HepG2 (cell line): ENCODE measurements at regions not wholly inside any gene's neighbourhood (a gene's known extent, or its start where the extent isn't known, plus 50 kb on each side); places are given as distances from the start of the nearest gene placed in this dataset.
A peak's percentile ranks its signal among the peaks of the same experiment; 100 is the strongest.

ENCODE experiments used
- ATAC-seq: fragments of 200-7000 bp; cut with Tn5 transposase; 3 replicates; pipeline ENCODE4 v1.9.1; 2020; ENCODE audit warnings: mild to moderate bottlenecking, moderate library complexity
- BruUV-seq: library from RNA; stranded (reverse); fragments of 400-500 nt; replicated peaks from 2 replicates; lab custom pipeline; 2021; lab: Mats Ljungman, UMichigan
- CTCF ChIA-PET: fragments of 300-600 bp; formaldehyde crosslinking; extraction: SDS; loops from one replicate; lab custom pipeline; 2021; ENCODE audit warnings: low total read pairs, inconsistent platforms, low intra/inter-chr PET ratio; lab: Yijun Ruan, JAX
- POLR2A ChIA-PET: fragments of 350-600 bp; sonication (Branson Sonifier 250); formaldehyde crosslinking; loops from one replicate; lab custom pipeline; 2020; ENCODE audit warnings: antibody characterized with exemption, inconsistent platforms; lab: Yijun Ruan, JAX
- DNase-seq: peaks from one replicate; pipeline ENCODE4 v3.0.0-alpha.2; 2015; ENCODE audit warnings: low spot score
- FAIRE-seq: peaks from 3 replicates; lab custom pipeline; 2011; peaks lifted over from hg19 to GRCh38; lab: Jason Lieb, UNC
- H2AFZ ChIP-seq: one replicate; pipeline ENCODE4 v1.6.1; 2011; ENCODE audit warnings: low read length, inconsistent platforms
- H3K27ac ChIP-seq: fragments of 300-600 bp; 3 replicates; pipeline ENCODE4 v1.8.0; 2011; ENCODE audit warnings: mixed run types, mild to moderate bottlenecking, mixed read lengths, low read length, inconsistent platforms; ENCODE audit not compliant: insufficient read depth; ENCODE audit errors: extremely low read length
- H3K27me3 ChIP-seq, 2 experiments: fragments of 200-600 bp in 1 of 2; 2 replicates in 1 of 2; 3 replicates in 1 of 2; pipeline versions ENCODE4 v1.6.0 to v1.8.0; 2011; ENCODE audit warnings: low read length in 2 of 2, mild to moderate bottlenecking in 2 of 2, moderate library complexity in 2 of 2, inconsistent platforms in 1 of 2; ENCODE audit not compliant: insufficient read depth in 2 of 2, control insufficient read depth in 1 of 2
- H3K36me3 ChIP-seq, 2 experiments: fragments of 200-600 bp in 1 of 2; replicated peaks in 1 of 2; 2 replicates in 1 of 2; 3 replicates in 1 of 2; pipeline versions ENCODE4 v1.5.1 to v1.8.0; 2011; ENCODE audit warnings: low read length in 2 of 2, inconsistent platforms in 1 of 2; ENCODE audit not compliant: insufficient read depth in 2 of 2, control insufficient read depth in 1 of 2
- H3K4me1 ChIP-seq: 2 replicates; pipeline ENCODE4 v1.5.1; 2012; ENCODE audit warnings: low read length, inconsistent platforms; ENCODE audit not compliant: insufficient read depth
- H3K4me2 ChIP-seq: 2 replicates; pipeline ENCODE4 v1.6.0; 2011; ENCODE audit warnings: low read depth, low read length, inconsistent platforms
- H3K4me3 ChIP-seq, 3 experiments: fragments of 200-600 bp in 1 of 3; sonication (generic), shearing (Covaris generic) in 1 of 3; replicated peaks in 1 of 3; 2 replicates each; pipeline ENCODE4 v1.5.1; 2011 to 2016; ENCODE audit warnings: low read length in 3 of 3, inconsistent platforms in 2 of 3, low read depth in 2 of 3, mild to moderate bottlenecking in 2 of 3, control low read depth in 1 of 3, mixed read lengths in 1 of 3; ENCODE audit not compliant: insufficient read depth in 1 of 3
- H3K79me2 ChIP-seq: one replicate; pipeline ENCODE4 v1.6.1; 2011; ENCODE audit warnings: low read length, inconsistent platforms; ENCODE audit not compliant: insufficient read depth
- H3K9ac ChIP-seq: 2 replicates; pipeline ENCODE4 v1.6.0; 2011; ENCODE audit warnings: mild to moderate bottlenecking, low read depth, low read length, inconsistent platforms; ENCODE audit not compliant: insufficient read depth
- H3K9me3 ChIP-seq: 2 replicates; pipeline ENCODE4 v1.5.1; 2012; ENCODE audit warnings: mild to moderate bottlenecking, low read length
- H4K20me1 ChIP-seq: 2 replicates; pipeline ENCODE4 v1.6.0; 2011; ENCODE audit warnings: inconsistent platforms, mild to moderate bottlenecking, low read length, moderate library complexity; ENCODE audit not compliant: insufficient read depth
- BORCS8-MEF2B ChIP-seq: sonication (generic); formaldehyde crosslinking; IDR thresholded peaks from 2 replicates; pipeline ENCODE4 v1.8.0; 2022; ENCODE audit warnings: mild to moderate bottlenecking, missing genetic modification reagents
- CCDC6 ChIP-seq: sonication (generic); formaldehyde crosslinking; IDR thresholded peaks from 2 replicates; pipeline ENCODE4 v1.8.1; 2022; ENCODE audit warnings: mild to moderate bottlenecking, missing genetic modification reagents, moderate library complexity
- EHMT2 ChIP-seq: fragments of 200-600 bp; sonication (generic); IDR thresholded peaks from 2 replicates; pipeline ENCODE4 v1.7.0; 2017; ENCODE audit warnings: antibody characterized with exemption, low read depth, low read length, borderline replicate concordance
- FOSL1 ChIP-seq: sonication (generic); formaldehyde crosslinking; IDR thresholded peaks from 2 replicates; pipeline ENCODE4 v1.9.0; 2021; ENCODE audit warnings: missing genetic modification reagents, borderline replicate concordance
- FOSL2 ChIP-seq: sonication (generic); formaldehyde crosslinking; IDR thresholded peaks from 2 replicates; pipeline ENCODE4 v1.4.0; 2020; ENCODE audit warnings: missing genetic modification reagents
- GABPA ChIP-seq, 2 experiments: IDR thresholded peaks; 2 replicates each; pipeline ENCODE4 v1.6.1; 2011 to 2016; ENCODE audit warnings: low read depth in 2 of 2, low read length in 1 of 2, missing biosample characterization in 1 of 2, missing genetic modification characterization in 1 of 2
- PHF8 ChIP-seq: sonication (generic); formaldehyde crosslinking; IDR thresholded peaks from 2 replicates; pipeline ENCODE4 v1.5.0; 2020; ENCODE audit warnings: missing genetic modification reagents
- POLR2G ChIP-seq: fragments of 200-400 bp; formaldehyde crosslinking; IDR thresholded peaks from 2 replicates; pipeline ENCODE4 v1.6.1; 2018; ENCODE audit warnings: mild to moderate bottlenecking, low read depth, low read length, moderate library complexity
- RARG ChIP-seq: sonication (generic); formaldehyde crosslinking; IDR thresholded peaks from 2 replicates; pipeline ENCODE4 v1.4.0; 2020; ENCODE audit warnings: low read depth, mild to moderate bottlenecking, missing genetic modification reagents
- ZBTB20 ChIP-seq: sonication (generic); formaldehyde crosslinking; IDR thresholded peaks from 2 replicates; pipeline ENCODE4 v1.8.1; 2023; ENCODE audit warnings: missing genetic modification reagents, low read depth, mild to moderate bottlenecking, borderline replicate concordance
- ZNF317 ChIP-seq: sonication (generic); formaldehyde crosslinking; IDR thresholded peaks from 2 replicates; pipeline ENCODE4 v1.5.0; 2020; ENCODE audit warnings: mild to moderate bottlenecking, missing genetic modification reagents
- ZNF619 ChIP-seq: sonication (generic); formaldehyde crosslinking; IDR thresholded peaks from 2 replicates; pipeline ENCODE4 v1.4.0; 2020; ENCODE audit warnings: mild to moderate bottlenecking, missing genetic modification reagents
- ZNF740 ChIP-seq: sonication (generic); formaldehyde crosslinking; IDR thresholded peaks from 2 replicates; pipeline ENCODE4 v1.4.0; 2020; ENCODE audit warnings: missing genetic modification reagents
- ZSCAN9 ChIP-seq: IDR thresholded peaks from 2 replicates; pipeline ENCODE4 v1.6.1; 2016; ENCODE audit warnings: borderline replicate concordance
- whole genome bisulfite sequencing: methylation state at CpG from one replicate; pipeline ENCODE4 v1.1.6; 2017; ENCODE audit warnings: low lambda C conversion rate; 5-methylcytosine and 5-hydroxymethylcytosine counted together
- in situ Hi-C: cut with HindIII; loops from 2 replicates; pipeline ENCODE4 v1.10.0; 2017; ENCODE audit warnings: low pct_unique_long_range_greater_than_20kb; ENCODE audit not compliant: extremely low pct_ligation_motif_present
- intact Hi-C: fragments of 100-400 bp; cut with micrococcal nuclease; formaldehyde crosslinking; loops from one replicate; pipeline ENCODE4 v1.10.0; 2022; ENCODE audit not compliant: unreplicated experiment
- TF ChIP-seq, protein P1 (sequence below): sonication (generic); formaldehyde crosslinking; IDR thresholded peaks from 2 replicates; pipeline ENCODE4 v1.4.0; 2020; ENCODE audit warnings: missing genetic modification reagents, mild to moderate bottlenecking, borderline replicate concordance
- TF ChIP-seq, protein P2 (sequence below): sonication (generic); formaldehyde crosslinking; IDR thresholded peaks from 2 replicates; pipeline ENCODE4 v1.4.0; 2020; ENCODE audit warnings: missing genetic modification reagents

DNA sequence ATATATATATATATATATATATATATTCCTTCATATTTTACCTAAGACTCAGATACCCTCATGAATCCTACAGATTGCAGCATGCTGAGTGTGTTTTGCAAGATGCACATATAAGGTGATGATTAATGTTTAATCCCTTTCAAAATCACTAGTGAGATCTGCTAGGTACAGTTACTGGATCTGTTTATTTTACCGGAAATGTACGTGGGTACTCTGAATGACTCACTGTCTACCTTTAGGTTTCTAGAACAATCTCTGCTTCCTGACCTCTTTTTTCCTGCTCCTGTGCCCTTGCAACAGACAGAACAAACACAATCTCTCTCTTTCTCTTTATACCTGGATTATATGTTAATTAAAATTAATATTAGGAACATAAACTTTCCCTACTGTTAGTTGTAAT lies 379.6 kb downstream of the FAM133A start:
- intact Hi-C loops (no loop called here), in situ Hi-C loops (loop anchor here (25.0 kb wide), 1 partner anchor 191 kb away; no protein-coding TSS in a partner anchor)
- DNase-seq (no peak), ATAC-seq (no peak), FAIRE-seq (no peak)
- Histone ChIP-seq H4K20me1 (no peaks in the 10 kb centered on the region), H3K36me3 (no peaks in the 10 kb centered on the region), H2AFZ (no peak overlapping the region), H3K4me1 (no peaks in the 10 kb centered on the region), H3K27me3 (no peaks in the 10 kb centered on the region), H3K4me3 (no peak overlapping the region), H3K4me2 (no peak overlapping the region), H3K27ac (no peak overlapping the region), H3K9me3 (no peaks in the 10 kb centered on the region), H3K79me2 (no peaks in the 10 kb centered on the region), H3K9ac (no peak overlapping the region)
- POLR2A ChIA-PET, result no interaction called here
- TF ChIP-seq PHF8 (CRISPR knock-in tag) (no peak), BORCS8-MEF2B (CRISPR knock-in tag) (no peak), GABPA (IDR thresholded peaks at IDR 0.05; ENCODE audit: low read depth, low read length) (no peak), GABPA (CRISPR knock-in tag; IDR thresholded peaks at IDR 0.05; ENCODE audit: low read depth) (0 out of 2 replicates have a peak, but pooled peaks have one; percentile 11), FOSL2 (CRISPR knock-in tag) (peak; percentile 11; the same call in 1 of the 2 replicates), ZSCAN9 (CRISPR knock-in tag) (no peak)
- TF ChIP-seq, protein P1, sequence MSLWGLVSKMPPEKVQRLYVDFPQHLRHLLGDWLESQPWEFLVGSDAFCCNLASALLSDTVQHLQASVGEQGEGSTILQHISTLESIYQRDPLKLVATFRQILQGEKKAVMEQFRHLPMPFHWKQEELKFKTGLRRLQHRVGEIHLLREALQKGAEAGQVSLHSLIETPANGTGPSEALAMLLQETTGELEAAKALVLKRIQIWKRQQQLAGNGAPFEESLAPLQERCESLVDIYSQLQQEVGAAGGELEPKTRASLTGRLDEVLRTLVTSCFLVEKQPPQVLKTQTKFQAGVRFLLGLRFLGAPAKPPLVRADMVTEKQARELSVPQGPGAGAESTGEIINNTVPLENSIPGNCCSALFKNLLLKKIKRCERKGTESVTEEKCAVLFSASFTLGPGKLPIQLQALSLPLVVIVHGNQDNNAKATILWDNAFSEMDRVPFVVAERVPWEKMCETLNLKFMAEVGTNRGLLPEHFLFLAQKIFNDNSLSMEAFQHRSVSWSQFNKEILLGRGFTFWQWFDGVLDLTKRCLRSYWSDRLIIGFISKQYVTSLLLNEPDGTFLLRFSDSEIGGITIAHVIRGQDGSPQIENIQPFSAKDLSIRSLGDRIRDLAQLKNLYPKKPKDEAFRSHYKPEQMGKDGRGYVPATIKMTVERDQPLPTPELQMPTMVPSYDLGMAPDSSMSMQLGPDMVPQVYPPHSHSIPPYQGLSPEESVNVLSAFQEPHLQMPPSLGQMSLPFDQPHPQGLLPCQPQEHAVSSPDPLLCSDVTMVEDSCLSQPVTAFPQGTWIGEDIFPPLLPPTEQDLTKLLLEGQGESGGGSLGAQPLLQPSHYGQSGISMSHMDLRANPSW (CRISPR knock-in tag), result no peak
- WGBS, result 0% methylated on average over 2 of the region's 2 CpGs
- BruUV-seq, result no TSS peak
- CTCF ChIA-PET, result no interaction called here

DNA sequence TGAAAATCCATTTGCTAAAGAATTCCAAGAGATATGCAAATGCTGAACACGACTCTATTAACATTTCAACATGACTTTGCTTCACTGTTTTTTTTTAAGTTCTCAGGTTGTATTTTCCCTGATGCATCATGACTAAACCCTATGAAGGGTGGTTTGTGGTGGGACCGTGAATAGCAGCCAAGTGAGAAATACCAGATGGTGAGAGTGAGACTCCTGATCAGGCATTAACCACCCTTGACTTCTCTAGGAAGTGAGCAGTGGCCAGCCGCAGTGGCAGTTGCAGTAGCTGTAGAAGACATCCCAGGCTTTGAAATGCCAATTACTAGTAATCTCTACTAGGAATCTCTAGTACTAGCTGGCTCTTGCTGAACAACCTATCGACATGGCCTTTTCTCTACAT lies 383.4 kb downstream of the FAM133A start:
- H3K36me3 ChIP-seq, result no peaks in the 10 kb centered on the region
- no peak for DNase-seq
- H3K9ac ChIP-seq, result no peak overlapping the region
- ATAC-seq, result no peak
- H3K27ac ChIP-seq, result no peak overlapping the region
- H3K9me3 ChIP-seq, result no peaks in the 10 kb centered on the region
- no peaks in the 10 kb centered on the region for H3K27me3 ChIP-seq
- intact Hi-C loops (no loop called here), in situ Hi-C loops (loop anchor here (25.0 kb wide), 1 partner anchor 195 kb away; no protein-coding TSS in a partner anchor)
- 0% methylated on average over 3 of the region's 4 CpGs for WGBS
- no peak overlapping the region for H3K4me3 ChIP-seq
- FAIRE-seq, result no peak
- BruUV-seq, result no TSS peak
- H3K79me2 ChIP-seq, result no peaks in the 10 kb centered on the region
- H3K4me2 ChIP-seq, result no peak overlapping the region
- H3K4me1 ChIP-seq, result no peaks in the 10 kb centered on the region
- no peak overlapping the region for H2AFZ ChIP-seq
- ChIA-PET CTCF (no interaction called here), POLR2A (no interaction called here)
- H4K20me1 ChIP-seq, result no peaks in the 10 kb centered on the region
- TF ChIP-seq ZNF619, result no peak
- no peak for TF ChIP-seq RARG (CRISPR knock-in tag)
- no peak for TF ChIP-seq POLR2G
- TF ChIP-seq EHMT2, result no peak
- TF ChIP-seq, protein P2, sequence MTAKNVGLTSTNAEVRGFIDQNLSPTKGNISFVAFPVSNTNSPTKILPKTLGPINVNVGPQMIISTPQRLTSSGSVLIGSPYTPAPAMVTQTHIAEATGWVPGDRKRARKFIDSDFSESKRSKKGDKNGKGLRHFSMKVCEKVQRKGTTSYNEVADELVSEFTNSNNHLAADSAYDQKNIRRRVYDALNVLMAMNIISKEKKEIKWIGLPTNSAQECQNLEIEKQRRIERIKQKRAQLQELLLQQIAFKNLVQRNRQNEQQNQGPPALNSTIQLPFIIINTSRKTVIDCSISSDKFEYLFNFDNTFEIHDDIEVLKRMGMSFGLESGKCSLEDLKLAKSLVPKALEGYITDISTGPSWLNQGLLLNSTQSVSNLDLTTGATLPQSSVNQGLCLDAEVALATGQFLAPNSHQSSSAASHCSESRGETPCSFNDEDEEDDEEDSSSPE (CRISPR knock-in tag), result no peak
- no peak for TF ChIP-seq ZNF740 (CRISPR knock-in tag)
- no peak for TF ChIP-seq CCDC6
- no peak for TF ChIP-seq ZNF317 (CRISPR knock-in tag)
- TF ChIP-seq FOSL1 (CRISPR knock-in tag), result no peak
- no peak for TF ChIP-seq ZBTB20 (CRISPR knock-in tag)
